ENCODE measurements at regions not wholly inside any gene's neighbourhood (a gene's known extent, or its start where the extent isn't known, plus 50 kb on each side); places are given as distances from the start of the nearest gene placed in this dataset.

- ChIA-PET CTCF (interaction anchor here (1.3 to 1.5 kb wide), 2 partner anchors 18 to 107 kb away, joined by 3 read pairs; no protein-coding TSS in a partner anchor), POLR2A (interaction anchor here (1.3 kb wide), 1 partner anchor 19 kb away, joined by 3 read pairs; no protein-coding TSS in a partner anchor)
- DNase-seq (ENCODE audit: extremely low spot score): no peak
- TF ChIP-seq CTCF (IDR thresholded peaks at IDR 0.05; ENCODE audit: control extremely low read depth, extremely low read depth, low read depth, missing control alignments): no peak
Measured at GRCh38 chr12:93158065-93158843, 219.5 kb upstream of the NUDT4 start.

GRCh38 chr12:93163260-93164036, 214.3 kb upstream of the NUDT4 start:
- ChIA-PET CTCF (interaction anchor here (1.1 to 2.3 kb wide), 6 partner anchors 18 to 100 kb away, joined by 3 to 6 read pairs (median 4); no protein-coding TSS in a partner anchor), POLR2A (no interaction called here)

GRCh38 chr12:93164103-93164880, 213.4 kb upstream of the NUDT4 start:
- no peak for DNase-seq (ENCODE audit: extremely low spot score)
- CTCF ChIA-PET: interaction anchor here (1.7 kb wide), 1 partner anchor 22 kb away, joined by 6 read pairs; no protein-coding TSS in a partner anchor
- no peak for TF ChIP-seq CTCF (IDR thresholded peaks at IDR 0.05; ENCODE audit: control extremely low read depth, extremely low read depth, low read depth, missing control alignments)
- POLR2A ChIA-PET: no interaction called here

More at GRCh38 chr12:93163260-93164036, 214.3 kb upstream of the NUDT4 start:
- no peak for TF ChIP-seq CTCF (IDR thresholded peaks at IDR 0.05; ENCODE audit: control extremely low read depth, extremely low read depth, low read depth, missing control alignments)
- DNase-seq (ENCODE audit: extremely low spot score): no peak

- no peak for DNase-seq (ENCODE audit: extremely low spot score)
- CTCF ChIA-PET: no interaction called here
- POLR2A ChIA-PET: no interaction called here
- TF ChIP-seq CTCF (IDR thresholded peaks at IDR 0.05; ENCODE audit: control extremely low read depth, extremely low read depth, low read depth, missing control alignments): no peak
Measured at GRCh38 chr12:93165384-93165932, 212.3 kb upstream of the NUDT4 start.

- no peak for TF ChIP-seq CTCF (IDR thresholded peaks at IDR 0.05; ENCODE audit: control extremely low read depth, extremely low read depth, low read depth, missing control alignments)
- peak; percentile 31 for DNase-seq (ENCODE audit: extremely low spot score)
- CTCF ChIA-PET: interaction anchor here (1.3 to 2.0 kb wide), 4 partner anchors 26 to 179 kb away, joined by 3 to 9 read pairs (median 4); no protein-coding TSS in a partner anchor
- POLR2A ChIA-PET: no interaction called here
Measured at GRCh38 chr12:93166541-93167307, 211.0 kb upstream of the NUDT4 start.

Measured in GM10248 (cell line).